Endothelial cell of umbilical vein (primary cell): ENCODE measurements at regions not wholly inside any gene's neighbourhood (a gene's known extent, or its start where the extent isn't known, plus 50 kb on each side); places are given as distances from the start of the nearest gene placed in this dataset.

ENCODE experiments used
- BruUV-seq: library from RNA; stranded (reverse); fragments of 400-500 nt; replicated peaks from 2 replicates; lab custom pipeline; 2021; lab: Mats Ljungman, UMichigan
- CTCF ChIA-PET: fragments of 300-600, 350-600 bp; sonication (Branson Sonifier 250); formaldehyde crosslinking; loops from one replicate; lab custom pipeline; 2021; ENCODE audit warnings: antibody characterized with exemption, inconsistent platforms; lab: Charles Lee
- POLR2A ChIA-PET: fragments of 300-600, 350-600 bp; sonication (Branson Sonifier 250); formaldehyde crosslinking; loops from one replicate; lab custom pipeline; 2021; ENCODE audit warnings: antibody characterized with exemption, inconsistent platforms; lab: Charles Lee
- DNase-seq: peaks from one replicate; pipeline ENCODE4 v3.0.0-alpha.2; 2011; ENCODE audit warnings: low read depth, low spot score
- FAIRE-seq: peaks from 2 replicates; lab custom pipeline; 2011; peaks lifted over from hg19 to GRCh38; lab: Jason Lieb, UNC
- H2AFZ ChIP-seq: 2 replicates; pipeline ENCODE4 v1.6.0; 2012; ENCODE audit warnings: low read depth, low read length, control low read depth, inconsistent platforms
- H3K27ac ChIP-seq: 2 replicates; pipeline ENCODE4 v1.5.1; 2011; ENCODE audit warnings: low read depth, mild to moderate bottlenecking, control low read depth, low read length, moderate library complexity; ENCODE audit not compliant: insufficient read depth
- H3K27me3 ChIP-seq, 2 experiments: 2 replicates each; pipeline versions ENCODE4 v1.6.0 to v1.6.1; 2011; ENCODE audit warnings: low read length in 2 of 2, mixed read lengths in 1 of 2; ENCODE audit not compliant: control insufficient read depth in 2 of 2, insufficient read depth in 2 of 2
- H3K36me3 ChIP-seq, 2 experiments: 2 replicates in 1 of 2; 3 replicates in 1 of 2; pipeline ENCODE4 v1.5.1; 2011; ENCODE audit warnings: low read length in 2 of 2, mild to moderate bottlenecking in 1 of 2, moderate library complexity in 1 of 2; ENCODE audit not compliant: control insufficient read depth in 2 of 2, insufficient read depth in 2 of 2; ENCODE audit errors: extremely low read depth in 1 of 2
- H3K4me1 ChIP-seq: 3 replicates; pipeline ENCODE4 v1.5.1; 2011; ENCODE audit warnings: mild to moderate bottlenecking, low read length; ENCODE audit not compliant: control insufficient read depth, insufficient read depth; ENCODE audit errors: extremely low read depth
- H3K4me2 ChIP-seq: 2 replicates; pipeline ENCODE4 v1.6.1; 2011; ENCODE audit warnings: low read length, control low read depth, mixed read lengths; ENCODE audit not compliant: insufficient read depth
- H3K4me3 ChIP-seq, 3 experiments: fragments of 200-600 bp in 1 of 3; sonication (generic), shearing (Covaris generic) in 1 of 3; replicated peaks in 1 of 3; 2 replicates each; pipeline ENCODE4 v1.5.1; 2011 to 2016; ENCODE audit warnings: control low read depth in 3 of 3, low read length in 3 of 3, mild to moderate bottlenecking in 2 of 3, inconsistent platforms in 1 of 3, low read depth in 1 of 3, moderate library complexity in 1 of 3; ENCODE audit not compliant: insufficient read depth in 1 of 3
- H3K79me2 ChIP-seq: 2 replicates; pipeline ENCODE4 v1.6.0; 2012; ENCODE audit warnings: low read length, inconsistent platforms; ENCODE audit not compliant: control insufficient read depth, insufficient read depth
- H3K9ac ChIP-seq: replicated peaks from 2 replicates; pipeline ENCODE3; 2011; ENCODE audit warnings: low read length, control low read depth; ENCODE audit not compliant: insufficient read depth; ENCODE audit errors: extremely low read depth
- H3K9me1 ChIP-seq: replicated peaks from 3 replicates; pipeline ENCODE4 v1.6.0; 2011; ENCODE audit warnings: mild to moderate bottlenecking, low read length; ENCODE audit not compliant: control insufficient read depth, insufficient read depth; ENCODE audit errors: extremely low read depth
- H3K9me3 ChIP-seq: replicated peaks from 2 replicates; pipeline ENCODE4 v1.5.1; 2012; ENCODE audit warnings: low read length, inconsistent platforms; ENCODE audit not compliant: control insufficient read depth, insufficient read depth
- H4K20me1 ChIP-seq: replicated peaks from 2 replicates; pipeline ENCODE3; 2011; ENCODE audit warnings: mild to moderate bottlenecking, low read length; ENCODE audit not compliant: control insufficient read depth, insufficient read depth; ENCODE audit errors: extremely low read depth
- CTCF ChIP-seq, 2 donors: IDR thresholded peaks; 1 replicate in 1 of 2; 2 replicates in 1 of 2; pipeline ENCODE4 v1.5.1; 2011; ENCODE audit warnings: low read length in 2 of 2, mild to moderate bottlenecking in 2 of 2, moderate library complexity in 2 of 2, control low read depth in 1 of 2, inconsistent platforms in 1 of 2, low read depth in 1 of 2; ENCODE audit not compliant: insufficient read depth in 1 of 2; ENCODE audit errors: extremely low read depth in 1 of 2
- FOS ChIP-seq: IDR thresholded peaks from 2 replicates; pipeline ENCODE4 v1.6.1; 2011; ENCODE audit warnings: mild to moderate bottlenecking, low read length, moderate library complexity, borderline replicate concordance; ENCODE audit not compliant: insufficient read depth
- GATA2 ChIP-seq: IDR thresholded peaks from 2 replicates; pipeline ENCODE4 v1.7.0; 2011; ENCODE audit warnings: low read depth, mild to moderate bottlenecking, moderate library complexity, mixed read lengths, low read length; ENCODE audit not compliant: insufficient read length, insufficient read depth
- MYC ChIP-seq: IDR thresholded peaks from one replicate; pipeline ENCODE4 v1.6.1; 2011; ENCODE audit warnings: mild to moderate bottlenecking, low read depth, low read length
- POLR2A ChIP-seq: IDR thresholded peaks from 2 replicates; pipeline ENCODE4 v1.6.1; 2012; ENCODE audit warnings: low read depth, mild to moderate bottlenecking, control low read depth, low read length
- POLR2AphosphoS5 ChIP-seq: IDR thresholded peaks from 2 replicates; pipeline ENCODE4 v1.6.1; 2012; ENCODE audit warnings: low read depth, mild to moderate bottlenecking, control low read depth, low read length, moderate library complexity; ENCODE audit not compliant: insufficient read depth
- dilution Hi-C: fragments of 300-500 bp; cut with MboI; formaldehyde crosslinking; loops from one replicate; pipeline ENCODE4 v1.15.0; 2019; ENCODE audit warnings: low sequenced_read_pairs; ENCODE audit not compliant: extremely low pct_ligation_motif_present
- intact Hi-C: fragments of 100-400 bp; cut with micrococcal nuclease; formaldehyde crosslinking; loops from one replicate; pipeline ENCODE4 v1.10.0; 2022
- TF ChIP-seq, protein P1 (sequence below): IDR thresholded peaks from 2 replicates; pipeline ENCODE4 v1.6.1; 2011; ENCODE audit not compliant: insufficient read depth, insufficient read length

DNA sequence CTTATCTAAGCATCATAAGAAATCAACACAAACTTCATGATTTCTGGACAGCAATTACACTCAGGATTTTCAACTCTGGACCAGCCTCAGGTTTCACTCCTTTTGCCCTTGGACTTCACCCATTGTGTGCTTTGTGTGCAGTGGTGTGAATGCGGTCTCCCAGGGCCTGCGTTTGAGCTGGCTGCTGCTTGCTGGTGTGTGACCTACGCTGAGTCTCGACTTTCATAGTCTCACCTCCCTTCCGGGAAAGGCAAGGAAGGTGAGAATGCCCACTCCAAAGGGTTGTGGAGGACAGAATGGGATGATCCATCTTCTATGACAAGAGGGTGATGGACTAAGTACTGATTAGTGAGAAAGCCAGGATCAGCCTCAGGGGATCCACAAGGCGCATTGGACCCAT, 228.8 kb downstream of the C12orf75 start:
- H2AFZ ChIP-seq: no peak overlapping the region
- H3K9ac ChIP-seq: no peak overlapping the region
- H3K9me1 ChIP-seq: no peaks in the 10 kb centered on the region
- no peaks in the 10 kb centered on the region for H4K20me1 ChIP-seq
- H3K27me3 ChIP-seq: no peaks in the 10 kb centered on the region
- dilution Hi-C loops: no loop called here
- H3K9me3 ChIP-seq: no peaks in the 10 kb centered on the region
- H3K27ac ChIP-seq: no peak overlapping the region
- H3K4me2 ChIP-seq: no peak overlapping the region
- FAIRE-seq (no peak), DNase-seq (no peak)
- TF ChIP-seq, protein P1, sequence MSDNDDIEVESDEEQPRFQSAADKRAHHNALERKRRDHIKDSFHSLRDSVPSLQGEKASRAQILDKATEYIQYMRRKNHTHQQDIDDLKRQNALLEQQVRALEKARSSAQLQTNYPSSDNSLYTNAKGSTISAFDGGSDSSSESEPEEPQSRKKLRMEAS: no peak
- TF ChIP-seq MYC: no peak
- TF ChIP-seq FOS: no peak
- no peak for TF ChIP-seq POLR2AphosphoS5
- TF ChIP-seq GATA2: no peak
- TF ChIP-seq CTCF (IDR thresholded peaks at IDR 0.05; ENCODE audit: extremely low read depth in 1 of 2, insufficient read depth in 1 of 2, low read depth in 1 of 2, low read length in 2 of 2): no peak
- TF ChIP-seq POLR2A: no peak
- peaks cover 38 to 42% of the 10 kb centered on the region in 2 experiments for H3K36me3 ChIP-seq
- no peak overlapping the region for H3K4me3 ChIP-seq
- intact Hi-C loops: no loop called here
- H3K79me2 ChIP-seq: no peaks in the 10 kb centered on the region
- CTCF ChIA-PET: interaction anchor here (1.6 kb wide), 1 partner anchor 139 kb away, joined by 4 read pairs; no protein-coding TSS in a partner anchor
- POLR2A ChIA-PET: no interaction called here
- peaks cover 17% of the 10 kb centered on the region for H3K4me1 ChIP-seq
- BruUV-seq: no TSS peak
